HepG2 (cell line): ENCODE measurements at regions not wholly inside any gene's neighbourhood (a gene's known extent, or its start where the extent isn't known, plus 50 kb on each side); places are given as distances from the start of the nearest gene placed in this dataset.

Experiments used
- ATAC-seq: fragments of 200-7000 bp; cut with Tn5 transposase; 3 replicates; pipeline ENCODE4 v1.9.1; 2020; ENCODE audit warnings: mild to moderate bottlenecking, moderate library complexity
- BruUV-seq: library from RNA; stranded (reverse); fragments of 400-500 nt; replicated peaks from 2 replicates; lab custom pipeline; 2021; lab: Mats Ljungman, UMichigan
- CTCF ChIA-PET: fragments of 300-600 bp; formaldehyde crosslinking; extraction: SDS; loops from one replicate; lab custom pipeline; 2021; ENCODE audit warnings: low total read pairs, inconsistent platforms, low intra/inter-chr PET ratio; lab: Yijun Ruan, JAX
- POLR2A ChIA-PET: fragments of 350-600 bp; sonication (Branson Sonifier 250); formaldehyde crosslinking; loops from one replicate; lab custom pipeline; 2020; ENCODE audit warnings: antibody characterized with exemption, inconsistent platforms; lab: Yijun Ruan, JAX
- DNase-seq: peaks from one replicate; pipeline ENCODE4 v3.0.0-alpha.2; 2015; ENCODE audit warnings: low spot score
- FAIRE-seq: peaks from 3 replicates; lab custom pipeline; 2011; peaks lifted over from hg19 to GRCh38; lab: Jason Lieb, UNC
- H2AFZ ChIP-seq: one replicate; pipeline ENCODE4 v1.6.1; 2011; ENCODE audit warnings: low read length, inconsistent platforms
- H3K27ac ChIP-seq: fragments of 300-600 bp; 3 replicates; pipeline ENCODE4 v1.8.0; 2011; ENCODE audit warnings: mixed run types, mild to moderate bottlenecking, mixed read lengths, low read length, inconsistent platforms; ENCODE audit not compliant: insufficient read depth; ENCODE audit errors: extremely low read length
- H3K27me3 ChIP-seq, 2 experiments: fragments of 200-600 bp in 1 of 2; 2 replicates in 1 of 2; 3 replicates in 1 of 2; pipeline versions ENCODE4 v1.6.0 to v1.8.0; 2011; ENCODE audit warnings: low read length in 2 of 2, mild to moderate bottlenecking in 2 of 2, moderate library complexity in 2 of 2, inconsistent platforms in 1 of 2; ENCODE audit not compliant: insufficient read depth in 2 of 2, control insufficient read depth in 1 of 2
- H3K36me3 ChIP-seq, 2 experiments: fragments of 200-600 bp in 1 of 2; replicated peaks in 1 of 2; 2 replicates in 1 of 2; 3 replicates in 1 of 2; pipeline versions ENCODE4 v1.5.1 to v1.8.0; 2011; ENCODE audit warnings: low read length in 2 of 2, inconsistent platforms in 1 of 2; ENCODE audit not compliant: insufficient read depth in 2 of 2, control insufficient read depth in 1 of 2
- H3K4me1 ChIP-seq: 2 replicates; pipeline ENCODE4 v1.5.1; 2012; ENCODE audit warnings: low read length, inconsistent platforms; ENCODE audit not compliant: insufficient read depth
- H3K4me2 ChIP-seq: 2 replicates; pipeline ENCODE4 v1.6.0; 2011; ENCODE audit warnings: low read depth, low read length, inconsistent platforms
- H3K4me3 ChIP-seq, 3 experiments: fragments of 200-600 bp in 1 of 3; sonication (generic), shearing (Covaris generic) in 1 of 3; replicated peaks in 1 of 3; 2 replicates each; pipeline ENCODE4 v1.5.1; 2011 to 2016; ENCODE audit warnings: low read length in 3 of 3, inconsistent platforms in 2 of 3, low read depth in 2 of 3, mild to moderate bottlenecking in 2 of 3, control low read depth in 1 of 3, mixed read lengths in 1 of 3; ENCODE audit not compliant: insufficient read depth in 1 of 3
- H3K79me2 ChIP-seq: one replicate; pipeline ENCODE4 v1.6.1; 2011; ENCODE audit warnings: low read length, inconsistent platforms; ENCODE audit not compliant: insufficient read depth
- H3K9ac ChIP-seq: 2 replicates; pipeline ENCODE4 v1.6.0; 2011; ENCODE audit warnings: mild to moderate bottlenecking, low read depth, low read length, inconsistent platforms; ENCODE audit not compliant: insufficient read depth
- H3K9me3 ChIP-seq: 2 replicates; pipeline ENCODE4 v1.5.1; 2012; ENCODE audit warnings: mild to moderate bottlenecking, low read length
- H4K20me1 ChIP-seq: 2 replicates; pipeline ENCODE4 v1.6.0; 2011; ENCODE audit warnings: inconsistent platforms, mild to moderate bottlenecking, low read length, moderate library complexity; ENCODE audit not compliant: insufficient read depth
- BRD4 ChIP-seq: sonication (generic); formaldehyde crosslinking; IDR thresholded peaks from 2 replicates; pipeline ENCODE4 v1.4.0; 2020; ENCODE audit warnings: missing genetic modification reagents
- DDIT3 ChIP-seq: sonication (generic); formaldehyde crosslinking; IDR thresholded peaks from 2 replicates; pipeline ENCODE4 v1.4.0; 2020; ENCODE audit warnings: mild to moderate bottlenecking, missing genetic modification reagents
- FOXJ3 ChIP-seq: sonication (generic); formaldehyde crosslinking; IDR thresholded peaks from 2 replicates; pipeline ENCODE4 v1.4.0; 2020; ENCODE audit warnings: missing genetic modification reagents, mild to moderate bottlenecking, borderline replicate concordance
- GABPB1 ChIP-seq: IDR thresholded peaks from 2 replicates; pipeline ENCODE4 v1.6.1; 2016; ENCODE audit warnings: mild to moderate bottlenecking, missing genetic modification reagents, moderate library complexity, missing compliant biosample characterization
- GMEB1 ChIP-seq: sonication (generic); formaldehyde crosslinking; IDR thresholded peaks from 2 replicates; pipeline ENCODE4 v1.5.1; 2020; ENCODE audit warnings: missing genetic modification reagents, mild to moderate bottlenecking, borderline replicate concordance
- MED1 ChIP-seq: sonication (generic); formaldehyde crosslinking; IDR thresholded peaks from 2 replicates; pipeline ENCODE4 v1.4.0; 2020; ENCODE audit warnings: missing genetic modification reagents
- MIER2 ChIP-seq: IDR thresholded peaks from 2 replicates; pipeline ENCODE4 v1.6.1; 2016; ENCODE audit warnings: missing biosample characterization, missing genetic modification reagents
- NONO ChIP-seq, 2 experiments: fragments of 450-650 bp in 1 of 2; sonication (generic) in 1 of 2; formaldehyde crosslinking in 1 of 2; IDR thresholded peaks in 1 of 2; conservative IDR thresholded peaks in 1 of 2; 2 replicates each; pipeline versions ENCODE4 v1.6.1 to v1.8.0; 2017 to 2022; ENCODE audit warnings: mild to moderate bottlenecking in 1 of 2, missing genetic modification reagents in 1 of 2, moderate library complexity in 1 of 2
- PBX3 ChIP-seq: sonication (generic); formaldehyde crosslinking; IDR thresholded peaks from 2 replicates; pipeline ENCODE4 v1.8.1; 2023; ENCODE audit warnings: missing genetic modification reagents, inconsistent platforms, borderline replicate concordance
- RCOR2 ChIP-seq: IDR thresholded peaks from 2 replicates; pipeline ENCODE4 v1.6.1; 2016; ENCODE audit warnings: missing biosample characterization, missing genetic modification reagents
- RNF219 ChIP-seq: sonication (generic); formaldehyde crosslinking; IDR thresholded peaks from 2 replicates; pipeline ENCODE4 v1.5.0; 2020; ENCODE audit warnings: mild to moderate bottlenecking, missing genetic modification reagents
- SP1 ChIP-seq, 2 experiments: fragments of 450-650 bp in 1 of 2; sonication (generic) in 1 of 2; formaldehyde crosslinking in 1 of 2; IDR thresholded peaks; 2 replicates each; pipeline versions ENCODE4 v1.4.0 to v1.6.1; 2016 to 2020; ENCODE audit warnings: missing genetic modification reagents in 1 of 2
- TOPORS ChIP-seq: sonication (generic); formaldehyde crosslinking; IDR thresholded peaks from 2 replicates; pipeline ENCODE4 v1.8.0; 2023; ENCODE audit warnings: mild to moderate bottlenecking, missing genetic modification reagents
- ZFP1 ChIP-seq: IDR thresholded peaks from 2 replicates; pipeline ENCODE4 v1.6.1; 2016
- ZNF580 ChIP-seq: IDR thresholded peaks from 2 replicates; pipeline ENCODE4 v1.6.1; 2016; ENCODE audit warnings: low read depth, borderline replicate concordance
- WGBS: methylation state at CpG from one replicate; pipeline ENCODE4 v1.1.6; 2017; ENCODE audit warnings: low lambda C conversion rate; 5-methylcytosine and 5-hydroxymethylcytosine counted together
- in situ Hi-C: cut with HindIII; loops from 2 replicates; pipeline ENCODE4 v1.10.0; 2017; ENCODE audit warnings: low pct_unique_long_range_greater_than_20kb; ENCODE audit not compliant: extremely low pct_ligation_motif_present
- intact Hi-C: fragments of 100-400 bp; cut with micrococcal nuclease; formaldehyde crosslinking; loops from one replicate; pipeline ENCODE4 v1.10.0; 2022; ENCODE audit not compliant: unreplicated experiment

GRCh38 chr2:134119117-134119712 lies 134.7 kb upstream of the MGAT5 start (continued):
- TF ChIP-seq NONO (IDR thresholded peaks at IDR 0.05) (no peak), NONO (CRISPR knock-in tag; conservative IDR thresholded peaks at IDR 0.05) (0 out of 2 replicates have a peak, but pooled peaks have one; percentile 7), RCOR2 (CRISPR knock-in tag) (no peak), MIER2 (CRISPR knock-in tag) (no peak), BRD4 (CRISPR knock-in tag) (no peak), FOXJ3 (CRISPR knock-in tag) (no peak)

GRCh38 chr2:134119713-134120405 lies 134.0 kb upstream of the MGAT5 start:
- ChIA-PET POLR2A (interaction anchor here (0.9 to 4.5 kb wide), 6 partner anchors 9 to 313 kb away, joined by 4 to 48 read pairs (median 6); no protein-coding TSS in a partner anchor), CTCF (interaction anchor here (3.1 to 3.9 kb wide), 3 partner anchors 87 to 331 kb away, joined by 24 to 60 read pairs (median 32); no protein-coding TSS in a partner anchor)
- in situ Hi-C loops (loop anchor here (5.0 to 10.0 kb wide), 4 partner anchors 87 to 335 kb away; no protein-coding TSS in a partner anchor), intact Hi-C loops (loop anchor here (2.0 to 10.0 kb wide), 7 partner anchors 21 to 795 kb away; partner anchors contain the start of gene CCNT2)
- FAIRE-seq (no peak), DNase-seq (peak; percentile 88), ATAC-seq (peak; percentile 73)
- Histone ChIP-seq H3K4me3 (peak overlapping the region; percentile 80 to 90 (median 83)), H3K36me3 (no peaks in the 10 kb centered on the region), H4K20me1 (peaks cover 32% of the 10 kb centered on the region), H3K9me3 (no peaks in the 10 kb centered on the region), H3K4me1 (peaks cover 57% of the 10 kb centered on the region), H3K9ac (peak overlapping the region; percentile 76), H2AFZ (peak overlapping the region; percentile 95), H3K4me2 (peak overlapping the region; percentile 96), H3K79me2 (peaks cover 42% of the 10 kb centered on the region), H3K27ac (peak overlapping the region; percentile 82), H3K27me3 (no peaks in the 10 kb centered on the region)
- WGBS, result under 1% methylated on average over 25 of the region's 81 CpGs
- no TSS peak for BruUV-seq
- no peak for TF ChIP-seq RNF219 (CRISPR knock-in tag)
- peak; percentile 78; the same call in 1 of the 2 replicates for TF ChIP-seq ZNF580
- no peak for TF ChIP-seq SP1 (IDR thresholded peaks at IDR 0.05)
- peak; percentile 38; the same call in 1 of the 2 replicates for TF ChIP-seq SP1 (CRISPR knock-in tag; IDR thresholded peaks at IDR 0.05)
- peak; percentile 47; the same call in 1 of the 2 replicates for TF ChIP-seq MED1 (CRISPR knock-in tag)
- TF ChIP-seq PBX3, result peak; percentile 70; the same call in 1 of the 2 replicates
- TF ChIP-seq TOPORS (CRISPR knock-in tag), result no peak
- no peak for TF ChIP-seq ZFP1 (CRISPR knock-in tag)
- TF ChIP-seq GABPB1 (CRISPR knock-in tag), result peak; percentile 66
- TF ChIP-seq GMEB1 (CRISPR knock-in tag), result peak; percentile 56; the same call in 1 of the 2 replicates
- no peak for TF ChIP-seq DDIT3 (CRISPR knock-in tag)
